SK-N-SH (cell line): ENCODE measurements at regions not wholly inside any gene's neighbourhood (a gene's known extent, or its start where the extent isn't known, plus 50 kb on each side); places are given as distances from the start of the nearest gene placed in this dataset.

Experiments
- CTCF ChIA-PET: fragments of 300-600, 350-600 bp; formaldehyde crosslinking; extraction: SDS; loops from one replicate; lab custom pipeline; 2021; lab: Yijun Ruan, JAX
- POLR2A ChIA-PET: fragments of 350-600 bp; sonication (Branson Sonifier 250); formaldehyde crosslinking; extraction: SDS; loops from one replicate; lab custom pipeline; 2020; ENCODE audit warnings: antibody characterized with exemption, inconsistent platforms; lab: Yijun Ruan, JAX
- DNase-seq: peaks from one replicate; pipeline ENCODE4 v3.0.0; 2012
- H2AFZ ChIP-seq: fragments of 200-600 bp; sonication (generic); 2 replicates; pipeline ENCODE4 v1.8.1; 2016; ENCODE audit warnings: antibody characterized with exemption, mild to moderate bottlenecking, low read depth
- H3F3A ChIP-seq: fragments of 200-600 bp; sonication (generic); replicated peaks from 2 replicates; pipeline ENCODE3; 2016; ENCODE audit warnings: antibody characterized with exemption, mild to moderate bottlenecking; ENCODE audit not compliant: insufficient read depth
- H3K27ac ChIP-seq, 2 experiments: fragments of 200-500 bp in 1 of 2; fragments of 200-600 bp in 1 of 2; sonication (Bioruptor generic) in 1 of 2; sonication (generic), shearing (Covaris generic) in 1 of 2; 2 replicates each; pipeline versions ENCODE4 v1.5.1 to v1.6.1; 2014 to 2016; ENCODE audit warnings: low read depth in 2 of 2, inconsistent platforms in 1 of 2, low read length in 1 of 2, mild to moderate bottlenecking in 1 of 2, mixed read lengths in 1 of 2
- H3K27me3 ChIP-seq: fragments of 200-600 bp; sonication (generic), shearing (Covaris generic); 2 replicates; pipeline ENCODE4 v1.6.1; 2016; ENCODE audit warnings: mixed run types; ENCODE audit not compliant: insufficient read depth
- H3K36me3 ChIP-seq, 2 experiments: fragments of 200-500 bp in 1 of 2; fragments of 200-600 bp in 1 of 2; sonication (Bioruptor generic) in 1 of 2; sonication (generic) in 1 of 2; replicated peaks in 1 of 2; 2 replicates each; pipeline versions ENCODE3 to v1.5.1; 2014 to 2016; ENCODE audit warnings: low read length in 1 of 2, mild to moderate bottlenecking in 1 of 2; ENCODE audit not compliant: insufficient read depth in 2 of 2, control insufficient read depth in 1 of 2
- H3K4me1 ChIP-seq, 2 experiments: fragments of 200-500 bp in 1 of 2; fragments of 200-600 bp in 1 of 2; sonication (Bioruptor generic) in 1 of 2; sonication (generic), shearing (Covaris generic) in 1 of 2; 2 replicates each; pipeline versions ENCODE4 v1.5.1 to v1.6.1; 2014 to 2016; ENCODE audit warnings: low read depth in 1 of 2, low read length in 1 of 2, mixed run types in 1 of 2; ENCODE audit not compliant: insufficient read depth in 2 of 2, control insufficient read depth in 1 of 2
- H3K4me2 ChIP-seq: fragments of 200-600 bp; sonication (generic), shearing (Covaris generic); 2 replicates; pipeline ENCODE4 v1.6.1; 2017; ENCODE audit warnings: mixed run types
- H3K4me3 ChIP-seq, 2 experiments: fragments of 200-500 bp in 1 of 2; fragments of 200-600 bp in 1 of 2; sonication (Bioruptor generic) in 1 of 2; sonication (generic), shearing (Covaris generic) in 1 of 2; 2 replicates each; pipeline versions ENCODE4 v1.5.1 to v1.8.1; 2014 to 2016; ENCODE audit warnings: low read depth in 2 of 2, inconsistent platforms in 1 of 2, low read length in 1 of 2, mild to moderate bottlenecking in 1 of 2, mixed read lengths in 1 of 2, moderate library complexity in 1 of 2
- H3K79me2 ChIP-seq: fragments of 200-600 bp; sonication (generic); 2 replicates; pipeline ENCODE4 v1.8.1; 2017; ENCODE audit warnings: mild to moderate bottlenecking; ENCODE audit not compliant: insufficient read depth
- H3K9ac ChIP-seq: fragments of 200-600 bp; sonication (generic); 2 replicates; pipeline ENCODE4 v1.6.1; 2017; ENCODE audit warnings: mixed run types
- H3K9me2 ChIP-seq: fragments of 200-600 bp; sonication (generic); 2 replicates; pipeline ENCODE4 v1.6.1; 2017; ENCODE audit warnings: mixed run types
- H3K9me3 ChIP-seq: fragments of 200-600 bp; sonication (generic); 2 replicates; pipeline ENCODE4 v1.6.1; 2017; ENCODE audit warnings: mixed run types, mild to moderate bottlenecking, moderate library complexity
- H4K20me1 ChIP-seq: fragments of 200-600 bp; sonication (generic); 2 replicates; pipeline ENCODE4 v1.6.1; 2017; ENCODE audit warnings: mild to moderate bottlenecking, mixed run types; ENCODE audit not compliant: insufficient read depth
- CHD2 ChIP-seq: fragments of 150-350 bp; IDR thresholded peaks from 2 replicates; pipeline ENCODE4 v1.6.1; 2018; ENCODE audit warnings: low read length; ENCODE audit not compliant: partially characterized antibody
- EZH2phosphoT487 ChIP-seq: fragments of 200-600 bp; sonication (generic); IDR thresholded peaks from 2 replicates; pipeline ENCODE4 v1.6.1; 2017; ENCODE audit warnings: low read depth, mixed run types, mild to moderate bottlenecking, antibody characterized with exemption, moderate library complexity, borderline replicate concordance
- FOXJ3 ChIP-seq: sonication (generic); formaldehyde crosslinking; IDR thresholded peaks from 2 replicates; pipeline ENCODE4 v1.5.1; 2020; ENCODE audit warnings: mild to moderate bottlenecking, missing genetic modification reagents
- FOXM1 ChIP-seq: IDR thresholded peaks from 2 replicates; pipeline ENCODE4 v1.4.0; 2012; ENCODE audit warnings: low read depth, mild to moderate bottlenecking
- MAX ChIP-seq: IDR thresholded peaks from 2 replicates; pipeline ENCODE4 v1.4.0; 2012; ENCODE audit warnings: low read depth
- MXI1 ChIP-seq: IDR thresholded peaks from 2 replicates; pipeline ENCODE4 v1.6.1; 2012; ENCODE audit warnings: mild to moderate bottlenecking, low read depth, low read length, improper control_type of control experiment
- NFIC ChIP-seq: IDR thresholded peaks from 2 replicates; pipeline ENCODE4 v1.4.0; 2012; ENCODE audit warnings: borderline replicate concordance
- POLR2AphosphoS5 ChIP-seq: IDR thresholded peaks from 2 replicates; pipeline ENCODE4 v1.6.1; 2012; ENCODE audit warnings: low read depth, low read length
- RAD21 ChIP-seq: IDR thresholded peaks from 2 replicates; pipeline ENCODE4 v1.6.1; 2012; ENCODE audit warnings: mild to moderate bottlenecking, low read length
- RFX5 ChIP-seq: IDR thresholded peaks from 2 replicates; pipeline ENCODE4 v1.6.1; 2012; ENCODE audit warnings: mild to moderate bottlenecking, improper control_type of control experiment, low read length
- RXRA ChIP-seq: IDR thresholded peaks from 2 replicates; pipeline ENCODE4 v1.4.0; 2012; ENCODE audit warnings: low read depth, mild to moderate bottlenecking, borderline replicate concordance
- SMC3 ChIP-seq: IDR thresholded peaks from 2 replicates; pipeline ENCODE4 v1.6.1; 2012; ENCODE audit warnings: low read depth, low read length, improper control_type of control experiment
- TAF1 ChIP-seq: IDR thresholded peaks from 2 replicates; pipeline ENCODE4 v1.6.1; 2012; ENCODE audit warnings: low read depth, mild to moderate bottlenecking, low read length, moderate library complexity, borderline replicate concordance
- TEAD4 ChIP-seq: IDR thresholded peaks from 2 replicates; pipeline ENCODE4 v1.4.0; 2012; ENCODE audit warnings: mild to moderate bottlenecking, borderline replicate concordance; ENCODE audit not compliant: insufficient read depth
- USF1 ChIP-seq: IDR thresholded peaks from 2 replicates; pipeline ENCODE4 v1.4.0; 2012; ENCODE audit warnings: low read depth, borderline replicate concordance
- YY1 ChIP-seq: IDR thresholded peaks from 2 replicates; pipeline ENCODE4 v1.4.0; 2012; ENCODE audit warnings: low read depth, mild to moderate bottlenecking
- WGBS: methylation state at CpG from one replicate; pipeline ENCODE4 v1.1.6; 2017; ENCODE audit warnings: low lambda C conversion rate; 5-methylcytosine and 5-hydroxymethylcytosine counted together
- TF ChIP-seq, protein P1 (sequence below): IDR thresholded peaks from 2 replicates; pipeline ENCODE4; 2012
- TF ChIP-seq, protein P2 (sequence below): fragments of 150-350 bp; IDR thresholded peaks from 2 replicates; pipeline ENCODE4 v1.6.1; 2017; ENCODE audit warnings: antibody characterized with exemption, low read length, low read depth, borderline replicate concordance
- TF ChIP-seq, protein P3 (sequence below): IDR thresholded peaks from 2 replicates; pipeline ENCODE4 v1.6.1; 2012; ENCODE audit warnings: mild to moderate bottlenecking, low read depth, low read length, moderate library complexity

GRCh38 chr6:87791029-87791428, 89.0 kb upstream of the AKIRIN2 start:
- no peak overlapping the region for H3K27ac ChIP-seq

DNA sequence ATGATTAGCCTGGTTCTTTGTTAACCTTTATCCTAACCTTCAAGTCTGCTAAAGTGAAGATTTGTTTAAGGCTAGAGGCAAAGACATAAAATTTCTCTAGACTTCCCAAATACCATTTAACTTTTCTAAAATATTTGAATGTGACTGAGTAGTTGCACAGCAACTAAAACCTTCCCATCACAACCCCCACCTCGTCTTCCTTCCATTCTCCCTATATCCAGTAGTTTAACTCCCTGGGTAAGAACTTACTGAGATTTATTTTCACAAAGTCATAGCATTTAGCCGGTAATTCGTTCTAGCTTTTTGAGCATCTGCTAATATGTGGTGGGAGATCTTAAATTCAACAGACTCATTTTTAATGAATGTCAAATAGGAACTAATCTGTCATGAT, 87.9 kb upstream of the AKIRIN2 start:
- no peaks in the 10 kb centered on the region for H3K36me3 ChIP-seq
- no peaks in the 10 kb centered on the region for H4K20me1 ChIP-seq
- 53% methylated on average over 3 of the region's 3 CpGs for WGBS
- no peak overlapping the region for H3K27ac ChIP-seq
- ChIA-PET POLR2A (no interaction called here), CTCF (no interaction called here)
- H3K9me2 ChIP-seq, result no peaks in the 10 kb centered on the region
- DNase-seq, result no peak
- no peak overlapping the region for H3K4me3 ChIP-seq
- H3F3A ChIP-seq, result no peaks in the 10 kb centered on the region
- no peaks in the 10 kb centered on the region for H3K79me2 ChIP-seq
- peaks cover 0 to 12% of the 10 kb centered on the region in 2 experiments; a peak in 1 of 4 replicates for H3K4me1 ChIP-seq
- H3K4me2 ChIP-seq, result peak overlapping the region; percentile 67; the same call in 1 of the 2 replicates
- H3K9ac ChIP-seq, result no peak overlapping the region
- H2AFZ ChIP-seq, result peak overlapping the region; percentile 17
- H3K9me3 ChIP-seq, result no peaks in the 10 kb centered on the region
- H3K27me3 ChIP-seq, result no peaks in the 10 kb centered on the region
- TF ChIP-seq FOXJ3 (no peak), MXI1 (no peak), MAX (no peak), USF1 (no peak), SMC3 (no peak), TEAD4 (no peak), NFIC (no peak), FOXM1 (no peak), RAD21 (no peak)
- TF ChIP-seq, protein P1, sequence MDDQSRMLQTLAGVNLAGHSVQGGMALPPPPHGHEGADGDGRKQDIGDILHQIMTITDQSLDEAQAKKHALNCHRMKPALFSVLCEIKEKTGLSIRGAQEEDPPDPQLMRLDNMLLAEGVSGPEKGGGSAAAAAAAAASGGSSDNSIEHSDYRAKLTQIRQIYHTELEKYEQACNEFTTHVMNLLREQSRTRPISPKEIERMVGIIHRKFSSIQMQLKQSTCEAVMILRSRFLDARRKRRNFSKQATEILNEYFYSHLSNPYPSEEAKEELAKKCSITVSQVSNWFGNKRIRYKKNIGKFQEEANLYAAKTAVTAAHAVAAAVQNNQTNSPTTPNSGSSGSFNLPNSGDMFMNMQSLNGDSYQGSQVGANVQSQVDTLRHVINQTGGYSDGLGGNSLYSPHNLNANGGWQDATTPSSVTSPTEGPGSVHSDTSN, result no peak
- TF ChIP-seq, protein P2, sequence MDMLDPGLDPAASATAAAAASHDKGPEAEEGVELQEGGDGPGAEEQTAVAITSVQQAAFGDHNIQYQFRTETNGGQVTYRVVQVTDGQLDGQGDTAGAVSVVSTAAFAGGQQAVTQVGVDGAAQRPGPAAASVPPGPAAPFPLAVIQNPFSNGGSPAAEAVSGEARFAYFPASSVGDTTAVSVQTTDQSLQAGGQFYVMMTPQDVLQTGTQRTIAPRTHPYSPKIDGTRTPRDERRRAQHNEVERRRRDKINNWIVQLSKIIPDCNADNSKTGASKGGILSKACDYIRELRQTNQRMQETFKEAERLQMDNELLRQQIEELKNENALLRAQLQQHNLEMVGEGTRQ, result no peak
- TF ChIP-seq, protein P3, sequence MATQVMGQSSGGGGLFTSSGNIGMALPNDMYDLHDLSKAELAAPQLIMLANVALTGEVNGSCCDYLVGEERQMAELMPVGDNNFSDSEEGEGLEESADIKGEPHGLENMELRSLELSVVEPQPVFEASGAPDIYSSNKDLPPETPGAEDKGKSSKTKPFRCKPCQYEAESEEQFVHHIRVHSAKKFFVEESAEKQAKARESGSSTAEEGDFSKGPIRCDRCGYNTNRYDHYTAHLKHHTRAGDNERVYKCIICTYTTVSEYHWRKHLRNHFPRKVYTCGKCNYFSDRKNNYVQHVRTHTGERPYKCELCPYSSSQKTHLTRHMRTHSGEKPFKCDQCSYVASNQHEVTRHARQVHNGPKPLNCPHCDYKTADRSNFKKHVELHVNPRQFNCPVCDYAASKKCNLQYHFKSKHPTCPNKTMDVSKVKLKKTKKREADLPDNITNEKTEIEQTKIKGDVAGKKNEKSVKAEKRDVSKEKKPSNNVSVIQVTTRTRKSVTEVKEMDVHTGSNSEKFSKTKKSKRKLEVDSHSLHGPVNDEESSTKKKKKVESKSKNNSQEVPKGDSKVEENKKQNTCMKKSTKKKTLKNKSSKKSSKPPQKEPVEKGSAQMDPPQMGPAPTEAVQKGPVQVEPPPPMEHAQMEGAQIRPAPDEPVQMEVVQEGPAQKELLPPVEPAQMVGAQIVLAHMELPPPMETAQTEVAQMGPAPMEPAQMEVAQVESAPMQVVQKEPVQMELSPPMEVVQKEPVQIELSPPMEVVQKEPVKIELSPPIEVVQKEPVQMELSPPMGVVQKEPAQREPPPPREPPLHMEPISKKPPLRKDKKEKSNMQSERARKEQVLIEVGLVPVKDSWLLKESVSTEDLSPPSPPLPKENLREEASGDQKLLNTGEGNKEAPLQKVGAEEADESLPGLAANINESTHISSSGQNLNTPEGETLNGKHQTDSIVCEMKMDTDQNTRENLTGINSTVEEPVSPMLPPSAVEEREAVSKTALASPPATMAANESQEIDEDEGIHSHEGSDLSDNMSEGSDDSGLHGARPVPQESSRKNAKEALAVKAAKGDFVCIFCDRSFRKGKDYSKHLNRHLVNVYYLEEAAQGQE, result no peak

More at GRCh38 chr6:87791029-87791428, 89.0 kb upstream of the AKIRIN2 start:
- CTCF ChIA-PET, result interaction anchor here (1.1 kb wide), 1 partner anchor 41 kb away, joined by 3 read pairs; no protein-coding TSS in a partner anchor
- H3K4me1 ChIP-seq, result peaks cover 0 to 12% of the 10 kb centered on the region in 2 experiments; a peak in 1 of 4 replicates
- no peaks in the 10 kb centered on the region for H3K79me2 ChIP-seq
- H3K27me3 ChIP-seq, result no peaks in the 10 kb centered on the region
- H2AFZ ChIP-seq, result peak overlapping the region; percentile 5; the same call in 1 of the 2 replicates
- no peaks in the 10 kb centered on the region for H3K36me3 ChIP-seq
- H3F3A ChIP-seq, result no peaks in the 10 kb centered on the region
- H3K9ac ChIP-seq, result no peak overlapping the region
- H3K4me2 ChIP-seq, result no peak overlapping the region
- TF ChIP-seq POLR2AphosphoS5 (no peak), CHD2 (no peak), RXRA (no peak), RAD21 (no peak), YY1 (no peak), RFX5 (no peak), USF1 (no peak), TAF1 (no peak), EZH2phosphoT487 (no peak), MXI1 (no peak), TEAD4 (no peak)
- TF ChIP-seq, protein P1, result no peak
- TF ChIP-seq, all 33 proteins: peak for 0
- DNase-seq, result no peak
- Histone ChIP-seq H4K20me1 (no peaks in the 10 kb centered on the region), H3K9me2 (no peaks in the 10 kb centered on the region), H3K4me3 (no peak overlapping the region), H3K9me3 (no peaks in the 10 kb centered on the region)
- POLR2A ChIA-PET, result no interaction called here
